Spleen (tissue), 11 donors: ENCODE measurements at regions not wholly inside any gene's neighbourhood (a gene's known extent, or its start where the extent isn't known, plus 50 kb on each side); places are given as distances from the start of the nearest gene placed in this dataset.
"Not testable (repeated sequence)": the region's sequence is repeated elsewhere in the genome, so short reads cannot be mapped to it uniquely, and the experiment has no call there.

Experiments used
- DNase-seq: peaks from one replicate; pipeline ENCODE4 v3.0.0-alpha.2; 2020
- H3K27ac ChIP-seq, 8 donors: fragments of 200-600 bp; sonication (generic) in 7 of 8; 1 replicate in 4 of 8; 2 replicates in 4 of 8; pipeline versions ENCODE4 v1.5.0 to v1.8.0; 2016 to 2021; ENCODE audit warnings: inconsistent platforms in 4 of 8, mild to moderate bottlenecking in 4 of 8, moderate library complexity in 1 of 8
- H3K27me3 ChIP-seq, 7 donors: fragments of 200-600 bp; sonication (generic) in 6 of 7; replicated peaks in 1 of 7; 1 replicate in 4 of 7; 2 replicates in 3 of 7; pipeline versions ENCODE4 v1.5.0 to v1.8.0; 2016 to 2021; ENCODE audit warnings: inconsistent platforms in 3 of 7, mild to moderate bottlenecking in 1 of 7
- H3K36me3 ChIP-seq, 6 donors: fragments of 200-600 bp; sonication (generic) in 5 of 6; 1 replicate in 4 of 6; 2 replicates in 2 of 6; pipeline versions ENCODE4 v1.5.0 to v1.8.0; 2016 to 2021; ENCODE audit warnings: inconsistent platforms in 2 of 6
- H3K4me1 ChIP-seq, 6 donors: fragments of 200-600 bp; sonication (generic) in 5 of 6; 1 replicate in 3 of 6; 2 replicates in 3 of 6; pipeline versions ENCODE4 v1.5.0 to v1.8.0; 2016 to 2021; ENCODE audit warnings: inconsistent platforms in 3 of 6
- H3K4me3 ChIP-seq, 8 donors: fragments of 200-600 bp; sonication (generic) in 7 of 8; 1 replicate in 4 of 8; 2 replicates in 4 of 8; pipeline versions ENCODE4 v1.5.0 to v1.8.0; 2016 to 2021; ENCODE audit warnings: inconsistent platforms in 4 of 8, mild to moderate bottlenecking in 4 of 8, moderate library complexity in 2 of 8
- H3K9me3 ChIP-seq, 8 donors: fragments of 200-600 bp; sonication (generic) in 7 of 8; 1 replicate in 4 of 8; 2 replicates in 4 of 8; pipeline versions ENCODE4 v1.5.0 to v1.8.0; 2016 to 2021; ENCODE audit warnings: inconsistent platforms in 4 of 8
- POLR2A ChIP-seq, 3 donors: fragments of 450-650 bp; IDR thresholded peaks; one replicate each; pipeline ENCODE4 v1.5.1; 2017; ENCODE audit warnings: antibody characterized with exemption in 3 of 3, mild to moderate bottlenecking in 1 of 3
- POLR2AphosphoS5 ChIP-seq, 3 donors: sonication (generic); formaldehyde crosslinking; IDR thresholded peaks; one replicate each; pipeline ENCODE4 v1.5.1; 2017; ENCODE audit warnings: antibody characterized with exemption in 3 of 3
- WGBS, 5 donors: extraction: QIAGEN DNeasy Blood & Tissue Kit in 3 of 5; methylation state at CpG; one replicate each; pipeline versions ENCODE4 v1.1.5 to v1.1.7; 2013 to 2018; 5-methylcytosine and 5-hydroxymethylcytosine counted together
- intact Hi-C: fragments of 100-400 bp; cut with DNase I; formaldehyde crosslinking; loops from one replicate; pipeline ENCODE4 v1.15.0; 2023; ENCODE audit warnings: low total_unique reads
- TF ChIP-seq, protein P1 (sequence below), 11 experiments: fragments of 200-600 bp in 7 of 11; fragments of 450-650 bp in 4 of 11; sonication (generic) in 4 of 11; IDR thresholded peaks in 8 of 11; conservative IDR thresholded peaks in 3 of 11; 1 replicate in 7 of 11; 2 replicates in 4 of 11; pipeline versions ENCODE4 v1.4.0 to v1.8.0; 2016 to 2021; ENCODE audit warnings: antibody characterized with exemption in 11 of 11, inconsistent platforms in 4 of 11, mild to moderate bottlenecking in 1 of 11
- donor health status: healthy with polysubstance abuse.
- donor health status: DM: no; HTN: no; CAD: no; lungs with moderate emphysema.
- donor health status: DM: no; HTN: no; CAD: no.
- donor health status: Bipolar disorder and iron deficiency.
- donor health status: healthy.
- donor health status: DM: no; HTN: no; CAD: no.
- donor health status: DM: yes; HTN: yes; CAD: no.

DNA sequence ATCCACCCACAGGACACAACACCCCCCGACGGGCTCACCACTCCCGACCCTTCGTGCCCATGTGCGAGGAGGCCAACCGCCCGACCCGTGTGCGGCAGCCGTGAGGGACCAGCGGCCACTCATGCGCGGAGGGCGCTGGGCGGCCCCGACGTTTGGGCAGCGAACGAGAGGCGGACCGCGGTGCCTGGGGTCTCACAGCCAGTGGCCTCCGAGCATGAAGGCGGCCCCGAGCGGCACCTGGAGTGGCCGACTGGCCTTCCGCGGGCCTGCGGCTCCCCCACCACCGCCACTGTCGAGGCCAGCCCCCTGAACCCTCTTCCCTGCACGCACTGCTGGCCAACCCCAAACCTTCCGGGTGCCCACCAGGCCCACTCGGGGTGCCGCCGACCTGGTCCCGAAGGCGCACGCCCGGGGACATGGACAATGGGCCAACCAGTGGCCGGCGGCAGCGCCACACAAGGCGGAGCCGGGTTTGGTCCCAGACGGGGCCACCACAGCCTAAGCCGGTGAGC lies 4274.9 kb upstream of the OR11H1 start:
- no peak for TF ChIP-seq POLR2AphosphoS5 (IDR thresholded peaks at IDR 0.05)
- no peak for TF ChIP-seq POLR2A (IDR thresholded peaks at IDR 0.05)
- TF ChIP-seq, protein P1, sequence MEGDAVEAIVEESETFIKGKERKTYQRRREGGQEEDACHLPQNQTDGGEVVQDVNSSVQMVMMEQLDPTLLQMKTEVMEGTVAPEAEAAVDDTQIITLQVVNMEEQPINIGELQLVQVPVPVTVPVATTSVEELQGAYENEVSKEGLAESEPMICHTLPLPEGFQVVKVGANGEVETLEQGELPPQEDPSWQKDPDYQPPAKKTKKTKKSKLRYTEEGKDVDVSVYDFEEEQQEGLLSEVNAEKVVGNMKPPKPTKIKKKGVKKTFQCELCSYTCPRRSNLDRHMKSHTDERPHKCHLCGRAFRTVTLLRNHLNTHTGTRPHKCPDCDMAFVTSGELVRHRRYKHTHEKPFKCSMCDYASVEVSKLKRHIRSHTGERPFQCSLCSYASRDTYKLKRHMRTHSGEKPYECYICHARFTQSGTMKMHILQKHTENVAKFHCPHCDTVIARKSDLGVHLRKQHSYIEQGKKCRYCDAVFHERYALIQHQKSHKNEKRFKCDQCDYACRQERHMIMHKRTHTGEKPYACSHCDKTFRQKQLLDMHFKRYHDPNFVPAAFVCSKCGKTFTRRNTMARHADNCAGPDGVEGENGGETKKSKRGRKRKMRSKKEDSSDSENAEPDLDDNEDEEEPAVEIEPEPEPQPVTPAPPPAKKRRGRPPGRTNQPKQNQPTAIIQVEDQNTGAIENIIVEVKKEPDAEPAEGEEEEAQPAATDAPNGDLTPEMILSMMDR (IDR thresholded peaks at IDR 0.05 in 8 of 11, conservative IDR thresholded peaks at IDR 0.05 in 3 of 11) = no peak
- peaks cover 0 to 7% (median 6%) of the 10 kb centered on the region in 8 donors for H3K9me3 ChIP-seq
- H3K27me3 ChIP-seq = no peaks in the 10 kb centered on the region
- no peak overlapping the region for H3K4me3 ChIP-seq
- 89 to 94% (median 93%) methylated on average over 28 to 48 of the region's 48 CpGs for WGBS, 5 donors
- DNase-seq = peak; percentile 73
- H3K27ac ChIP-seq = no peak overlapping the region
- intact Hi-C loops = no loop called here
- H3K4me1 ChIP-seq = no peaks in the 10 kb centered on the region
- H3K36me3 ChIP-seq = no peaks in the 10 kb centered on the region

DNA sequence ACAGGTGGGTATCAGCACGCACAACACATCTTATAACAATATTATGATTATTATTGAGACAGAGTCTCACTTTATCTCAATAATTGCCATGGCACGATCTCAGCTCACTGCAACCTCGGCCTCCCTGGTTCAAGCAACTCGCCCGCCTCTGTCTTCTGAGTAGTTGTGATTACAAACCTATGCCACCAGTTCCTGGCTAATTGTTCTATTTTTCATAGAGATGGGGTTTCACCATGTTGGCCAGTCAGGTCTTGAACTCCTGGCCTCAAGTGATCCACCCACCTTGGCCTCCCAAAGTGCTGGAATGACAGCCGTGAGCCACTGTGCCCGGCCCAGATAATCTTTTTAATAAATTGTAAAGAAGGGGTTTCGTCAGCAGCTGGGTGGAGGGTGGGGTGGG lies 4257.0 kb upstream of the OR11H1 start:
- DNase-seq, intact Hi-C loops, H3K4me3 ChIP-seq, H3K36me3 ChIP-seq, H3K27ac ChIP-seq, H3K27me3 ChIP-seq, H3K9me3 ChIP-seq, H3K4me1 ChIP-seq: not testable (repeated sequence)
- 76 to 84% (median 81%) methylated on average over 7 of the region's 8 CpGs for WGBS, 5 donors

DNA sequence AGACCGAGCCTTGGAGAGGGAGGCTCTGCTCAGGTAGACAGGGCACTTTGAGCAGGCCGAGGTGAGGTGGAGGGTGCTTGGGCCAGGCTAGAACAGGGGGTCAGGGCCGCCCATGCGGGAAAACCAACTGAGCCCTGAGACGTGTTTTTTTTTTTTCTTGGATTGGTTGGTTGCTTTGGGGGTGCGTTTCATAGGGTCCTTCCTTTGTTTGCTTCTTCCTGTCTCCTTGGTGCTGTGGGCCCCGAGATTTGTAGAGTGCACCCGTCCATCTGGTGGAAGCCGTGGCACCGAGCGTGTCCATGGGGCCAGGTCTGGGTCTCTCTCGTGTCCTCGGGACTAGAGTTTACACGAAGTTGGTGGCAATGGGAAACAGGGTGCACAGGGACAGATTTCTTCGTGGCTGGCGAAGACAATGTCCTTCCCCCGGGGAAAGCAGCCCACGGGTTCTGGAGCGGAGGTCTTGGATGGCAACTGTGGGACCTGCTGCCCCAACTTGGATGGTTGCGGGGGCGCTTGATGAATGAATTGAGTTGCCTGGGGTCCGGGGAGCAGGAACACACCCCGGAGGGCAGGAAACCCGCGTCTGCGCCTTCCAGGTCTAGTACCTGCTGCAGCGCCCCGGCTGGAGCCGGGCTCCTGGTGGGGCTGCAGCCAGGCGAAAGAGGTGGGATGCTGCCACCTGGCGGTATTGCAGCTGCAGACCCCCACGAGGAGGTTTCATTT lies 4242.7 kb upstream of the OR11H1 start:
- H3K4me3 ChIP-seq, H3K4me1 ChIP-seq, intact Hi-C loops, H3K36me3 ChIP-seq, H3K27me3 ChIP-seq, H3K27ac ChIP-seq, DNase-seq: not testable (repeated sequence)
- peaks cover 4 to 47% (median 37%) of the 10 kb centered on the region in 8 donors for H3K9me3 ChIP-seq
- 75 to 78% (median 75%) methylated on average over 32 of the region's 32 CpGs for WGBS, 5 donors

DNA sequence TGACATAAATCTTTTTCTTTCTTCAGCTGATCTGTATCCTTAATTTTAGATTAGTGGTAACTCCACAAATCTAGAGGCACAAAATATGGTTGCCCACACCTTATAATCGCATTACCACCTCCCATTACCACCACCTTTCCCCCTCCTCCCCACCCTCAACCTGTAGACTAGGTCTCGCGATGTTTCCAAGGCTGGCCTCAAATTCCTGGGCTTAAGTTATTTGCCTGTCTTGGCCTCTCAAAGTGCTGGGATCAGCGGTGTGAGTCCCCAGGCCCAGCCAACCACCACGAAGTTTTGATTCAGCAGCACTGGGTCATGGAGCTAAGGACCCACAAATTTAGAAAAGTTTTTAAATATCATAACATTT lies 4242.2 kb upstream of the OR11H1 start:
- 43 to 56% (median 50%) methylated on average over 5 of the region's 5 CpGs for WGBS, 5 donors
- H3K36me3 ChIP-seq, H3K4me3 ChIP-seq, intact Hi-C loops, DNase-seq, H3K27ac ChIP-seq, H3K27me3 ChIP-seq, H3K4me1 ChIP-seq: not testable (repeated sequence)
- peaks cover 4 to 53% (median 43%) of the 10 kb centered on the region in 8 donors for H3K9me3 ChIP-seq

DNA sequence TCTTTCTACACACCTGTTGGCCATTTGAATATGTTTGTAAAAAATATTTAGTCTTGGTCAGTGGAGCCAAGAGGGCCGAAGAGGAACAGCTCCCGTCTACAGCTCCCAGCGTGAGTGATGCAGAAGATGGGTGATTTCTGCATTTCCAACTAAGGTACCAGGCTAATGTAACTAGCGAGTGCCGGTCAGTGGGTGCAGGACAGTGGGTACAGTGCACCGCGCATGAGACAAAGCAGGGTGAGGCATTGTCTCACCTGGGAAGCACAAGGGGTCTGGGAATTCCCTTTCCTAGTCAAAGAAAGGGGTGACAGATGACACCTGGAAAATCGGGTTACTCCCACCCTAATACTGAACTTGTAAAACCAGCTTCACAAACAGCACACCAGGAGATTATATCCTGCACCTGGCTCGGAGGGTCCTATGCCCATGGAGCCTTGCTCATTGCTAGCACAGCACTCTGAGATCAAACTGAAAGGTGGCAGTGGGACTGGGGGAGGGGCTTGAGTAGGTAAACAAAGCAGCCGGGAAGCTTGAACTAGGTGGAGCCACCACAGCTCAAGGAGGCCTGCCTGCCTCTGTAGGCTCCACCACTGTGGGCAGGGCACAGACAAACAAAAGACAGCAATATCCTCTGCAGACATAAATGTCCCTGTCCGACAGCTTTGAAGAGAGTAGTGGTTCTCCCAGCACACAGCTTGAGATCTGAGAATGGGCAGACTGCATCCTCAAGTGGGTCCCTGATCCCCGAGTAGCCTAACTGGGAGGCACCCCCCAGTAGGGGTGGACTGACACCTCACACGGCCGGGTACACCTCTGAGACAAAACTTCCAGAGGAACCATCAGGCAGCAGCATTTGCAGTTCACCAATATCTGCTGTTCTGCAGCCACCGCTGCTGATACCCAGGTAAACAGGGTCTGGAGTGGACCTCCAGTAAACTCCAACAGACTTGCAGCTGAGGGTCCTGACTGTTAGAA lies 4239.5 kb upstream of the OR11H1 start:
- H3K27ac ChIP-seq, H3K4me1 ChIP-seq, H3K27me3 ChIP-seq, H3K36me3 ChIP-seq, H3K4me3 ChIP-seq, DNase-seq, intact Hi-C loops: not testable (repeated sequence)
- H3K9me3 ChIP-seq = peaks cover 4 to 77% (median 66%) of the 10 kb centered on the region in 8 donors
- 80 to 83% (median 81%) methylated on average over 15 of the region's 15 CpGs for WGBS, 5 donors

DNA sequence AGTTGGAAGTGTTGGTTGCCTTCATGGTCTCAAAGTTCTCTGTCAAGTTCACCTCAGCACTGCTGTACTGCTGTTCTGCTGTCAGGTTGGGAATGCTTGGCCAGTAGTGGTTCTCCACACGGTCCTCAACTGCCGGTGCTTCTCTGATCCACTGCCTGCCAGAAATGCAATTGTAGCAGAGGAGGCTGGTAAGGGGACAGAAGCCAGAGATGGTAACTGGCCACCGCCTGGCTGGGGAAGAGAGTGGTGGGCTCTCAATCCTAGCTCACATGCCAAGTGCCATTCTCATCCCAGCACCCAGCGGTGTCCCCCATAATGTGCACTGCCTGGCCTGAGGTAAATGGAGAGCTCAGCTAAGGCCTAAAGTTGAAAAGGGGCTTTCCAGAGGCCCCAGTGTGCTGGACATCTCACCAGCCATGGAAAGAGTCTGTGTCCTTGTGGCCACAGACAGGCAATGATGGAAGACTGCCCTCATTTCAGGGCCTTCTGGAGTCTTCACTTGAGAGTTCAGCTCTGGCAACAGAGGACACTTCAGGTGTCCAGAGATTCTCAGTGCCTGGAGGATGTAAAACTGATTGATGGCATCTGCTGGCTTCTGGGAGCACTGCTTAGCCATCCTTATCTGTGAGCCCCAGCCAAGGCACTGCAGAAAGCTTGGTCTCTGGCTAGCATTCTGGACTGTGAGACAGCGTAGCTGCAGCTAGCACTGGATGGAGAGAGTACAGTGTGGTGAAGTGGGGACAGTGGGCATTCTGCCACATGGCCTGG lies 4229.7 kb upstream of the OR11H1 start:
- WGBS, 5 donors = 45 to 58% (median 51%) methylated on average over 5 of the region's 5 CpGs
- H3K9me3 ChIP-seq = peaks cover 0 to 91% (median 66%) of the 10 kb centered on the region in 8 donors
- H3K4me1 ChIP-seq, DNase-seq, H3K36me3 ChIP-seq, H3K27ac ChIP-seq, intact Hi-C loops, H3K27me3 ChIP-seq, H3K4me3 ChIP-seq: not testable (repeated sequence)

DNA sequence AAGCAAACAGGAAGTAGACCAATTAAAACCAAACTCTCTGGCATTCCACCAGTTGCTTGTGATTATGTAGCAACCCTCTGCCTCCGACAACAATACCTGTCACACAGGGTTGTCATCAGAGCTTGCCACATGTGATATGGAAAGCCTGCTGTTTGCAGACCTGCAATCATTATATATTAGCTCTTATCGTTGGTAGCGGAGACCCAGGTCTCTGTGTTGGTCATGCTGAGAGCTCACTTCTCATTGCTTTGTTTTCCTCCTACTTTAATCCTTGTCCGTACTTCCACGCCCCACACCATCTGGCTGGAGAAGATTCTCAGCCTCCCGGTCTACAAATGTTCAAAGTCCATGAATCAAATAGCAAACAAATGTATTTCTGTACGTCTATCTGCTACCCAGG lies 4225.6 kb upstream of the OR11H1 start:
- H3K27ac ChIP-seq, H3K4me3 ChIP-seq, H3K27me3 ChIP-seq, H3K36me3 ChIP-seq, H3K4me1 ChIP-seq, intact Hi-C loops, DNase-seq: not testable (repeated sequence)
- peaks cover 4 to 97% (median 87%) of the 10 kb centered on the region in 8 donors for H3K9me3 ChIP-seq
- 75 to 81% (median 75%) methylated on average over 7 of the region's 7 CpGs for WGBS, 5 donors

DNA sequence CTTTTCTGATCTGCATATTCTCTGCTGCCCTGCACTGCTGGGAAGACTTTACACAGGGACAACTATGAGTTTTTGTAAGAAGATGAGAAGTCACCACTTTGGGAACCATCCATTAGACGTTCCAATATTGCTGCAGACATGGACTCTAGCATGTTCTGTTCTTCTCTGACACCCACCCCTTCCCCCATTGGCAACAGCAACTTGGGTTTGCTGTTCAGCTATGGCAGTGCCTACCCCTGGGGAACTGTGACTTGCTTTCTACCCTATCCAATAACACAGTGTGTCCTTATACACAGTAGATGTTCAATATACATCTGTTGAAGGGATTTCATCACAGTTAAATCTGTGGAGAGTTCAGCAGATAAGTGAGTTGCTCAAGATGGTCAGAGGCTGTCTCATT lies 4225.1 kb upstream of the OR11H1 start:
- H3K36me3 ChIP-seq, H3K27ac ChIP-seq, H3K4me3 ChIP-seq, H3K27me3 ChIP-seq, intact Hi-C loops, DNase-seq, H3K4me1 ChIP-seq: not testable (repeated sequence)
- peaks cover 5 to 97% (median 89%) of the 10 kb centered on the region in 8 donors for H3K9me3 ChIP-seq
- WGBS, 5 donors = 28 to 49% (median 32%) methylated on average over 1 of the region's 1 CpG

DNA sequence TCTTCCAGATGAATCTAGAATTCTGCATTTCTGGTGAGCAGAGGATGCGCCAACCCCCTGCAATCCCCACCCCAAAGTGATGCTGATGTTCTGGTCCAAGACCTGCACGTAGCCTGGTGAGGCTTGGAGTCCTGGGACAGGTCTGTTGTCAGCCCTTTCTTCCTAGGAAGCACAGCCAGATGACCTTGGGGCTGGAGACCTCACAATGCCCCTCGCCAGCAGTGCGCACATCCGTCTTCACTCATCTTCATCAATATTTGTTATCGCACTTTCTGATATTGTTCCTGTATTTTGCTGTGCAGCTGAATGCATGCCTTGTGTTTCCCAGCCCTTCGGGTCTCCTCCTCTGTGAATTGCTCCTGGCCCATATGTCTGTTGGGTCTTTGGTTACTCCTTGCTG lies 4222.8 kb upstream of the OR11H1 start:
- peaks cover 10 to 97% (median 90%) of the 10 kb centered on the region in 8 donors for H3K9me3 ChIP-seq
- H3K27me3 ChIP-seq, DNase-seq, H3K36me3 ChIP-seq, H3K4me1 ChIP-seq, H3K4me3 ChIP-seq, H3K27ac ChIP-seq, intact Hi-C loops: not testable (repeated sequence)
- WGBS, 5 donors = 80 to 84% (median 83%) methylated on average over 7 of the region's 7 CpGs
